C1 segment of cervical spinal cord (tissue), 14 donors: ENCODE measurements at regions not wholly inside any gene's neighbourhood (a gene's known extent, or its start where the extent isn't known, plus 50 kb on each side); places are given as distances from the start of the nearest gene placed in this dataset.

Experiments
- DNase-seq, 14 donors: peaks; one replicate each; lab custom pipeline; 2025; lab: John Stamatoyannopoulos, UW

GRCh38 chr2:63780518-63781155 lies 61.1 kb upstream of the UGP2 start:
- DNase-seq, result peak in 1 of 14 donors; percentile 4

DNA sequence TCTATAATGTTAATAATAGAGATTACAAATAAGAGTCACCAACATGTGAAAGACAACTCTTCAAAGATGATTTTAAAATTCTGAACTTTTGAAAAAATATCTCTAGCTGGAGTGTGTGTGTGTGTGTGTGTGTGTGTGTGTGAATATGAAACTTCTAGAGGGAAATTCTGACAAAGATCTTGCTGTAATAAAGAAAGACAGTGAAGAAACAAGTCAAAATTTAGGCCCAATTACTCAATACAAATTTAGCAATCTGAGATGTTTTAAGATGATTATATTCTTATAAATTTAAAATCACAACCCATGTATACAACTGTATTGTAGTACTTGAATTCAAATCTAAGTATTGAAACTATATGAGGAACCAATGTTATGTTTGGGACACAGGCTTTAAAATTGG lies 57.2 kb upstream of the UGP2 start:
- no peak for DNase-seq

- DNase-seq, result no peak
Observed at GRCh38 chr2:63785096-63785495, 56.6 kb upstream of the UGP2 start.

- no peak for DNase-seq
Observed at GRCh38 chr2:63786471-63786870, 55.2 kb upstream of the UGP2 start.

DNA sequence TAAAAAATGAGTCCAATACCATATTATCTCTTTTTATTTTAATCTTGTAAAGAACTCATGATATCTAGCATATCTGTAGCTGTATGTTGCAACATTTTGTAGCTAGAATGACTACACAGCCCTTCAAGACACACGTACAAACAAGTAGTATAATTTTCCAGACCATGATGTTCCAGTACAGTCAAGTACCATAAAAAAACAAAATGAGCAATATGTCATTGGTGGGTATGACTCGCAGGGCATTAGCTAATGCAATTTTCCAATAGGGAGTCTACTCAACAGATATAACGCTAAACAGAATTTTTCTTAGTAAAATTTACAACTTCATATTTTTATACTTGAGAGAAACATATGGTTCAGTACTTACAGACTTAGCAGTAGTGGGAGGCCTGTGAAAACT lies 53.6 kb upstream of the UGP2 start:
- DNase-seq, result no peak

- no peak for DNase-seq
Observed at GRCh38 chr2:63789338-63790020, 52.2 kb upstream of the UGP2 start.

DNA sequence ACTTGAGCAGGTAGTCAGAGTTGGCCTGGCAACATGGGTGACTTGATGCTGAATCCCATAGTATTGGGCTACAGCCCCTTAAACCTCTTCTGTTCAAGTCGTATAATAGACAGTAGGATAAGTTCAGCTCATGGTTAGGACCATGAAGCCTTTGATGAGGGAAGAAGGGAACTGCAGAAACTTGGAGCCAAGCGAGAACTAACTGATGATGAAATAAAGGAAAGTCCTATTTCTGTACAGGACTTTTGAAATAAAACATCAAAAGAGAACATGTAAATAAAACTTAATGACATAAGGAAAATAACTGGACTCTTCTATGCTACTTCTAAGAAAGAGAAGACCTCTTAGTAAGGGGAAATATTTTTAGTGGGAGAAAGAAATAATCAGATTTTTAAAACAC lies 51.2 kb upstream of the UGP2 start:
- DNase-seq, result no peak

GRCh38 chr2:63790906-63791305 lies 50.8 kb upstream of the UGP2 start:
- no peak for DNase-seq

- DNase-seq, result no peak
Observed at GRCh38 chr2:63791387-63791786, 50.3 kb upstream of the UGP2 start.
